Liver (tissue), 8 donors: ENCODE measurements at regions not wholly inside any gene's neighbourhood (a gene's known extent, or its start where the extent isn't known, plus 50 kb on each side); places are given as distances from the start of the nearest gene placed in this dataset.

Source experiments
- DNase-seq: peaks from one replicate; pipeline ENCODE4 v3.0.0-alpha.2; 2017; ENCODE audit warnings: low spot score
- H3K27ac ChIP-seq, 2 donors: one replicate each; pipeline ENCODE4 v1.7.0; 2013; ENCODE audit warnings: inconsistent platforms in 2 of 2, low read length in 2 of 2, control low read depth in 1 of 2, low read depth in 1 of 2, mild to moderate bottlenecking in 1 of 2
- H3K27me3 ChIP-seq, 4 donors: one replicate each; pipeline versions ENCODE4 v1.6.1 to v1.7.0; 2013; ENCODE audit warnings: low read length in 3 of 4, inconsistent platforms in 1 of 4, mild to moderate bottlenecking in 1 of 4, moderate library complexity in 1 of 4; ENCODE audit not compliant: control insufficient read depth in 4 of 4, insufficient read depth in 4 of 4
- H3K36me3 ChIP-seq, 4 donors: one replicate each; pipeline versions ENCODE4 v1.6.1 to v1.7.0; 2013; ENCODE audit warnings: low read length in 3 of 4, mild to moderate bottlenecking in 3 of 4, low read depth in 1 of 4, moderate library complexity in 1 of 4; ENCODE audit not compliant: control insufficient read depth in 4 of 4, insufficient read depth in 3 of 4
- H3K4me1 ChIP-seq, 4 donors: one replicate each; pipeline versions ENCODE4 v1.6.1 to v1.7.0; 2013; ENCODE audit warnings: low read length in 3 of 4, mild to moderate bottlenecking in 3 of 4, moderate library complexity in 1 of 4; ENCODE audit not compliant: control insufficient read depth in 4 of 4, insufficient read depth in 4 of 4
- H3K4me3 ChIP-seq, 3 donors: one replicate each; pipeline versions ENCODE4 v1.6.1 to v1.7.0; 2013; ENCODE audit warnings: low read length in 3 of 3, control low read depth in 1 of 3, low read depth in 1 of 3, mild to moderate bottlenecking in 1 of 3
- H3K9ac ChIP-seq, 2 donors: one replicate each; pipeline ENCODE4 v1.7.0; 2013; ENCODE audit warnings: low read length in 2 of 2, mild to moderate bottlenecking in 2 of 2, moderate library complexity in 2 of 2, control low read depth in 1 of 2, low read depth in 1 of 2
- H3K9me3 ChIP-seq, 4 donors: one replicate each; pipeline versions ENCODE4 v1.6.1 to v1.7.0; 2013; ENCODE audit warnings: low read length in 3 of 4; ENCODE audit not compliant: control insufficient read depth in 4 of 4
- CTCF ChIP-seq: fragments of 150-350 bp; IDR thresholded peaks from 2 replicates; pipeline ENCODE4 v1.5.1; 2017; ENCODE audit warnings: improper control_type of control experiment, low read depth, low read length; ENCODE audit not compliant: missing input control
- EGR1 ChIP-seq, 2 donors: IDR thresholded peaks; 2 replicates each; pipeline ENCODE4 v1.6.1; 2016 to 2018; ENCODE audit warnings: antibody characterized with exemption in 2 of 2, low read depth in 2 of 2
- FOXA1 ChIP-seq: IDR thresholded peaks from 2 replicates; pipeline ENCODE4 v1.6.1; 2016; ENCODE audit warnings: antibody characterized with exemption
- FOXA2 ChIP-seq: IDR thresholded peaks from 2 replicates; pipeline ENCODE4 v1.6.1; 2016; ENCODE audit warnings: antibody characterized with exemption
- HNF4A ChIP-seq, 2 donors: conservative IDR thresholded peaks; 2 replicates each; pipeline ENCODE4 v1.6.1; 2016; ENCODE audit warnings: antibody characterized with exemption in 2 of 2, mild to moderate bottlenecking in 2 of 2
- HNF4G ChIP-seq: IDR thresholded peaks from 2 replicates; pipeline ENCODE4 v1.6.1; 2016; ENCODE audit warnings: antibody characterized with exemption
- JUND ChIP-seq, 2 donors: IDR thresholded peaks; 2 replicates each; pipeline ENCODE4 v1.6.1; 2016; ENCODE audit warnings: antibody characterized with exemption in 2 of 2
- RAD21 ChIP-seq, 2 donors: IDR thresholded peaks; 2 replicates each; pipeline ENCODE4 v1.6.1; 2016; ENCODE audit warnings: antibody characterized with exemption in 2 of 2, mild to moderate bottlenecking in 2 of 2
- RXRA ChIP-seq, 2 donors: IDR thresholded peaks; 2 replicates each; pipeline ENCODE4 v1.6.1; 2017 to 2018; ENCODE audit warnings: antibody characterized with exemption in 2 of 2, mild to moderate bottlenecking in 1 of 2
- SP1 ChIP-seq: IDR thresholded peaks from 2 replicates; pipeline ENCODE4 v1.6.1; 2018; ENCODE audit warnings: antibody characterized with exemption, mild to moderate bottlenecking
- TAF1 ChIP-seq: conservative IDR thresholded peaks from 2 replicates; pipeline ENCODE4 v1.6.1; 2016; ENCODE audit warnings: antibody characterized with exemption, mild to moderate bottlenecking
- YY1 ChIP-seq: IDR thresholded peaks from 2 replicates; pipeline ENCODE4 v1.6.1; 2016; ENCODE audit warnings: antibody characterized with exemption, mild to moderate bottlenecking
- WGBS: extraction: QIAGEN DNeasy Blood & Tissue Kit; methylation state at CpG from one replicate; pipeline ENCODE4 v1.1.7; 2013; 5-methylcytosine and 5-hydroxymethylcytosine counted together
- TF ChIP-seq, protein P1 (sequence below): IDR thresholded peaks from 2 replicates; pipeline ENCODE4 v1.6.1; 2016; ENCODE audit warnings: antibody characterized with exemption, mild to moderate bottlenecking
- TF ChIP-seq, protein P2 (sequence below): IDR thresholded peaks from 2 replicates; pipeline ENCODE4 v1.6.1; 2016; ENCODE audit warnings: antibody characterized with exemption
- donor health status: healthy.
- donor health status: healthy.
- donor health status: healthy.
- donor health status: healthy.
- donor health status: healthy.

DNA sequence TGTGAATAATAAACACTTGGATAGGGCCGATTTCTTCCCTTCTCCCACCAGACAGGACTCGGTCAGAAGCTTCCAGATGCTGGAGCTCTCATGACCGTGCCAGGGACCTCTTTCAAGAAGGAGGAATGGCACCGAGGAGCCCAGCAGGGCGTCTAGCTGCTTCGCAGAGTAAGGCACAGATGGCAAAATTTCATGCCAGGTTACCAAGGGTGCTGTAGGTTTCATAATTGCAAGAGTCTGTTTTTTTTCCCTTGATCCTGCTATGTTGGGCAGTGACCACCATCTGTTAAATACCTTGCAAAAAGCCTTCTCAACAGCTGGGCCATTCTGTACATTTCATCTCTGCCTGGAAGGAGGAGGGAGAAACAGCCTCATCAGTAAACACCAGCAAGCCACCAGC is 111.8 kb downstream of the EDN3 start (continued):
- TF ChIP-seq, protein P1, sequence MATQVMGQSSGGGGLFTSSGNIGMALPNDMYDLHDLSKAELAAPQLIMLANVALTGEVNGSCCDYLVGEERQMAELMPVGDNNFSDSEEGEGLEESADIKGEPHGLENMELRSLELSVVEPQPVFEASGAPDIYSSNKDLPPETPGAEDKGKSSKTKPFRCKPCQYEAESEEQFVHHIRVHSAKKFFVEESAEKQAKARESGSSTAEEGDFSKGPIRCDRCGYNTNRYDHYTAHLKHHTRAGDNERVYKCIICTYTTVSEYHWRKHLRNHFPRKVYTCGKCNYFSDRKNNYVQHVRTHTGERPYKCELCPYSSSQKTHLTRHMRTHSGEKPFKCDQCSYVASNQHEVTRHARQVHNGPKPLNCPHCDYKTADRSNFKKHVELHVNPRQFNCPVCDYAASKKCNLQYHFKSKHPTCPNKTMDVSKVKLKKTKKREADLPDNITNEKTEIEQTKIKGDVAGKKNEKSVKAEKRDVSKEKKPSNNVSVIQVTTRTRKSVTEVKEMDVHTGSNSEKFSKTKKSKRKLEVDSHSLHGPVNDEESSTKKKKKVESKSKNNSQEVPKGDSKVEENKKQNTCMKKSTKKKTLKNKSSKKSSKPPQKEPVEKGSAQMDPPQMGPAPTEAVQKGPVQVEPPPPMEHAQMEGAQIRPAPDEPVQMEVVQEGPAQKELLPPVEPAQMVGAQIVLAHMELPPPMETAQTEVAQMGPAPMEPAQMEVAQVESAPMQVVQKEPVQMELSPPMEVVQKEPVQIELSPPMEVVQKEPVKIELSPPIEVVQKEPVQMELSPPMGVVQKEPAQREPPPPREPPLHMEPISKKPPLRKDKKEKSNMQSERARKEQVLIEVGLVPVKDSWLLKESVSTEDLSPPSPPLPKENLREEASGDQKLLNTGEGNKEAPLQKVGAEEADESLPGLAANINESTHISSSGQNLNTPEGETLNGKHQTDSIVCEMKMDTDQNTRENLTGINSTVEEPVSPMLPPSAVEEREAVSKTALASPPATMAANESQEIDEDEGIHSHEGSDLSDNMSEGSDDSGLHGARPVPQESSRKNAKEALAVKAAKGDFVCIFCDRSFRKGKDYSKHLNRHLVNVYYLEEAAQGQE = no peak
- TF ChIP-seq TAF1 = no peak
- no peak for TF ChIP-seq JUND (IDR thresholded peaks at IDR 0.05)
- TF ChIP-seq SP1 = no peak

DNA sequence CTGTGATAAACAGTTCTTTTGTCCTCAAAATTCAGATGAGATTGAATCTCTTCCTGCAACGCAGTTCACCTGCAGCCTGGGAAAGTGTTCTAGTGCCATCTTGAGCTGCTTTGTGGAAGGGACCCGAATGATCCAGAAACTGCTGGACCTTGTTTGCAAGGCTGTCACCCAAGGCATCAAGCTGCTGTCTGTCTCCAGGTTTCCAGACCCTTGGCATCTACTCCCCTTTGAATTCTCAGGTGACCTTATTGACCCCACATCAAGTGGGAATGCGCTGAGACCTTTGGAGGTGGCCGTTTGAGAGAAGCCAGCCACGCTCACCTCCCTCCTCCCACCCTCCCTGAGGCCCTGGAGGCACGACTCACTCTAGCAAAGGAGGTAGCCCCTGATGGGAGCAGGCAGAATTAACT is 112.5 kb downstream of the EDN3 start:
- H3K4me3 ChIP-seq = no peak overlapping the region
- peaks cover 0 to 2% (median under 1%) of the 10 kb centered on the region in 4 donors for H3K27me3 ChIP-seq
- no peak overlapping the region for H3K9ac ChIP-seq
- DNase-seq = no peak
- WGBS = 49% methylated on average over 6 of the region's 6 CpGs
- TF ChIP-seq HNF4G (no peak), FOXA1 (no peak), SP1 (no peak), RAD21 (IDR thresholded peaks at IDR 0.05) (no peak), YY1 (no peak), RXRA (IDR thresholded peaks at IDR 0.05) (no peak), CTCF (no peak), EGR1 (IDR thresholded peaks at IDR 0.05; ENCODE audit: low read depth in 2 of 2) (no peak), FOXA2 (no peak), HNF4A (conservative IDR thresholded peaks at IDR 0.05) (no peak)
- TF ChIP-seq, protein P1 = no peak
- TF ChIP-seq, protein P2, sequence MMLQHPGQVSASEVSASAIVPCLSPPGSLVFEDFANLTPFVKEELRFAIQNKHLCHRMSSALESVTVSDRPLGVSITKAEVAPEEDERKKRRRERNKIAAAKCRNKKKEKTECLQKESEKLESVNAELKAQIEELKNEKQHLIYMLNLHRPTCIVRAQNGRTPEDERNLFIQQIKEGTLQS = no peak
- no peak overlapping the region for H3K27ac ChIP-seq
- no peaks in the 10 kb centered on the region for H3K4me1 ChIP-seq
- peaks cover 0 to 2% (median 0%) of the 10 kb centered on the region in 4 donors for H3K9me3 ChIP-seq
- H3K36me3 ChIP-seq = no peaks in the 10 kb centered on the region
